ENCODE measurements at regions not wholly inside any gene's neighbourhood (a gene's known extent, or its start where the extent isn't known, plus 50 kb on each side); places are given as distances from the start of the nearest gene placed in this dataset.

- H3K4me1 ChIP-seq, result peaks cover 0 to 12% (median 0%) of the 10 kb centered on the region in 3 donors
- TF ChIP-seq CTCF (IDR thresholded peaks at IDR 0.05), result no peak
- FAIRE-seq (no peak), DNase-seq (no peak), ATAC-seq (no peak)
- H3K27me3 ChIP-seq, result no peaks in the 10 kb centered on the region
- H3K9me3 ChIP-seq, result no peaks in the 10 kb centered on the region
- no peak overlapping the region for H3K4me3 ChIP-seq
- H3K27ac ChIP-seq, result no peak overlapping the region
- no peaks in the 10 kb centered on the region for H3K36me3 ChIP-seq
- intact Hi-C loops (cut with DNase I), result no loop called here
- 73 to 87% methylated on average over 7 of the region's 7 CpGs for WGBS, 2 donors
These were observed 601.9 kb downstream of the MRPL39 start for GRCh38 chr21:25005388-25005787.

GRCh38 chr21:25002676-25003075, 604.6 kb downstream of the MRPL39 start:
- intact Hi-C loops (cut with DNase I), result no loop called here
- ATAC-seq (peak; percentile 60 to 85 (median 62)), FAIRE-seq (no peak), DNase-seq (peak in 1 of 6 donors; percentile 4)
- Histone ChIP-seq H3K27ac (no peak overlapping the region), H3K36me3 (no peaks in the 10 kb centered on the region), H3K4me1 (peaks cover 0 to 12% (median 0%) of the 10 kb centered on the region in 3 donors), H3K4me3 (no peak overlapping the region), H3K9me3 (no peaks in the 10 kb centered on the region), H3K27me3 (no peaks in the 10 kb centered on the region)
- 6 to 10% methylated on average over 2 of the region's 2 CpGs for WGBS, 2 donors
- TF ChIP-seq CTCF (IDR thresholded peaks at IDR 0.05), result no peak

- no peaks in the 10 kb centered on the region for H3K4me1 ChIP-seq
- ATAC-seq, result no peak
- WGBS, 2 donors, result 14 to 27% methylated on average over 3 of the region's 3 CpGs
- no peaks in the 10 kb centered on the region for H3K36me3 ChIP-seq
- FAIRE-seq, result no peak
- intact Hi-C loops (cut with DNase I), result no loop called here
- no peaks in the 10 kb centered on the region for H3K9me3 ChIP-seq
- no peak overlapping the region for H3K27ac ChIP-seq
- H3K4me3 ChIP-seq, result no peak overlapping the region
- H3K27me3 ChIP-seq, result no peaks in the 10 kb centered on the region
- no peak for TF ChIP-seq CTCF (IDR thresholded peaks at IDR 0.05)
- no peak for DNase-seq
These were observed 612.1 kb downstream of the MRPL39 start for GRCh38 chr21:24995216-24995615.

- no peak for FAIRE-seq
These were observed 612.6 kb downstream of the MRPL39 start for GRCh38 chr21:24994717-24995116.

GRCh38 chr21:24989516-24989915, 617.8 kb downstream of the MRPL39 start:
- DNase-seq (no peak), FAIRE-seq (no peak), ATAC-seq (no peak)
- no peak for TF ChIP-seq CTCF (IDR thresholded peaks at IDR 0.05)
- Histone ChIP-seq H3K4me3 (no peak overlapping the region), H3K27ac (no peak overlapping the region), H3K36me3 (no peaks in the 10 kb centered on the region), H3K9me3 (no peaks in the 10 kb centered on the region), H3K27me3 (no peaks in the 10 kb centered on the region), H3K4me1 (no peaks in the 10 kb centered on the region)
- intact Hi-C loops (cut with DNase I), result no loop called here

More at GRCh38 chr21:24994717-24995116, 612.6 kb downstream of the MRPL39 start:
- Histone ChIP-seq H3K27me3 (no peaks in the 10 kb centered on the region), H3K36me3 (no peaks in the 10 kb centered on the region), H3K9me3 (no peaks in the 10 kb centered on the region), H3K4me3 (no peak overlapping the region), H3K27ac (no peak overlapping the region), H3K4me1 (no peaks in the 10 kb centered on the region)
- TF ChIP-seq CTCF (IDR thresholded peaks at IDR 0.05), result no peak
- intact Hi-C loops (cut with DNase I), result no loop called here
- ATAC-seq (no peak), DNase-seq (no peak)
- WGBS, 2 donors, result 65 to 75% methylated on average over 4 of the region's 4 CpGs

Measured in pancreas (tissue), 10 donors.